HG03025 (cell line): ENCODE measurements at regions not wholly inside any gene's neighbourhood (a gene's known extent, or its start where the extent isn't known, plus 50 kb on each side); places are given as distances from the start of the nearest gene placed in this dataset.
"Not testable (repeated sequence)": the region's sequence is repeated elsewhere in the genome, so short reads cannot be mapped to it uniquely, and the experiment has no call there.

Experiments
- ATAC-seq: cut with Tn5 transposase; IDR thresholded peaks from one replicate; pipeline ENCODE4 v1.9.1; 2021; ENCODE audit warnings: mild to moderate bottlenecking, moderate library complexity; ENCODE audit not compliant: unreplicated experiment, low FRiP score

- ATAC-seq, result no peak
These were observed 428.5 kb downstream of the RPS24 start for GRCh38 chr10:78462176-78462575.

DNA sequence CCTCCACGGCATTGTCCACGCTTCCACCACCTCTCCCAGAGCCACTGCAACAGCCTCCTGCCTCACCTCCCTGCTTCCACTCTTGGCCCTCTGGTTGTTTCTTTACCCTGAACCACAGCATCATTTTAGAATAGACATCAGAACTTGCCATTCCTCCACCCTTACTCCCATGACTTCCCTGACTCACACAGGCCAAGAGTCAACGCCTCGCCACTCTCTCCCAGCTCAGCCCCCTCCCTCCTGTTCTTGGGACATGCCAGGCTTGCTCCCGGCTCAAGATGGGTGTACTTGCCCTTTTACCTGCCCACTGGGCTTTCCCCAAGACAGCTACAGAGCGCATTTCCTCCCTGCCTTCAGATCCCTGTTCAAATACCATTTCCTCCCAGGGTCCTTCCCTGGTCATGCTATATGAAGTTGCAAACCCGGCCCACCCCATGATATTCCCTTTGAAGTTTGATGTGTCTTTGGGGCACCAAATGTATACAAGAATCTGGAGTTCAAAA lies 429.1 kb downstream of the RPS24 start:
- no peak for ATAC-seq

DNA sequence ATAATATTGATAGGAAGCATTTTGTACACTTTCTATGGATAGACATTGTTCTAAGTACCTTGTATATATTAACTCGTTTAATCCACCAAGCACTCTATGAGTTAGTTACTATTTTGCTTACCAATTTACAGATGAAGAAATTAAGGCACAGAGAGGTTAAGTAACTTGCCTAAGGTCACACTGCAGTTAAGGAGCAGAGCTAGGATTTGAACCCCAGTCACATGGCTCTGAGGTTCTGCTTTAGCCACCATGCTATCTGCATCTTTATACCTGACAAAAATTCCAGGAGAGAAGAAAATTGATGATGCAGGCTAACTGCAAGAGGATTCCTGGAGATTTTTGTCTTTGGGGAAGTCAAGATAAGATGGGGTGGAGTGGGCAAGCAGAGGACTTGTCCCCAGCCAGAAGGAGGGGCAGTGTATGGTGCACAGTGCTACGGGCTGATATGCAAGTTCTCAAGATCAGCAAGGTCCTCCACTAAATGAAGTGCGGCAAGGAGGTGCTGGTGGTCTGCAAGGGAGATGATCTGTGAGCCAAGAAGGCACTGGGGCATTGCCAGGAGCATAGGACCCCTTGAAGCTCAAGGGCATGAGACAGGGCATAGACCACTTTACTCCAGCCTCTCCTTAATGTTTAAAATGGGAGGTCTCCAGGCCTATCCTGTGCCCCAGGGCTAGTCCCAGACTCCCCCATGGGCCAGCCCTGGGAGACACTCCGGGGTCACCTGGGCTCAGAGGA lies 430.6 kb downstream of the RPS24 start:
- no peak for ATAC-seq

- ATAC-seq, result no peak
These were observed 431.2 kb downstream of the RPS24 start for GRCh38 chr10:78464856-78465267.

DNA sequence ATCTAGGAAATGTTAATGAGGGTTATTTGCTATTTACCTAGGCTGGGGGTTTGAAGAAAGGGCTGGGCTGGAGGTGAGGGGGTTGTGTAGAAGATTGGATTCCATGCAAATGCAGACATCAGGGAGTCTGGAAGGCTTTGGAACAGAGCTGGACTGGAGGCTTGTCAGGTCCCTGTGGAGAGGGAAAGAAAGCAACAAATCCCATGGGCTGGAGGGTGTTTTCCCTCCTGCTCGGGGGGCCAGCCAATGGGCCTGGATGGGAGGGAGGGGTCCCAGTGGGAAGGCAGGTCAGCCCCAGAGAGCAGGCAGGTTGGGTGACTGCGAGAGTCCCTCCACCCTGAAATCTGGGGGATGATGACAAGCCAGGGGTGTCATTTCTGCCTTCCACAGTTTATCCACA lies 431.8 kb downstream of the RPS24 start:
- ATAC-seq, result no peak

DNA sequence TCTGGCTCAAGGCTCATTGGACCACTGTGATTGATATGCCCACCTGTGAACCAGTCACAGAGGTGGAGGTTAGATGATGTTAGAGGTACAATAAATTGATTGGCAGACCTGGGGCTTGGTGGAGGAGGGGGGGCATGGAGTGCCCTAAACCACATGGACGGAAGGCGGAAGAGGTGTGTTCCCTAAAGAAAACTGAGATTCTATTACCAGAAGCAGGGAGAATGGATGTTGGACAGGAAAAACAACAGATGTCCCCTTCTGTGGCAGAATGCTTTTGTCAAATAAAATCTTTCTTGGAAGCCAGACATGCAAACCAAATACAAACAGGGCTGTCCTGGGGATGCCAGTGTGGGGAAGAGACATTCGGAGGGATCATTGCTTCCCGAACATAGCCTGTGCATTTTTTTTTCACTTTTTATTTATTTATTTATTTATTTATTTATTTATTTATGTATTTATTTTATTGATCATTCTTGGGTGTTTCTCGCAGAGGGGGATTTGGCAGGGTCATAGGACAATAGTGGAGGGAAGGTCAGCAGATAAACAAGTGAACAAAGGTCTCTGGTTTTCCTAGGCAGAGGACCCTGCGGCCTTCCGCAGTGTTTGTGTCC lies 433.9 kb downstream of the RPS24 start:
- ATAC-seq, result no peak

- ATAC-seq, result not testable (repeated sequence)
These were observed 435.1 kb downstream of the RPS24 start for GRCh38 chr10:78468731-78469130.

DNA sequence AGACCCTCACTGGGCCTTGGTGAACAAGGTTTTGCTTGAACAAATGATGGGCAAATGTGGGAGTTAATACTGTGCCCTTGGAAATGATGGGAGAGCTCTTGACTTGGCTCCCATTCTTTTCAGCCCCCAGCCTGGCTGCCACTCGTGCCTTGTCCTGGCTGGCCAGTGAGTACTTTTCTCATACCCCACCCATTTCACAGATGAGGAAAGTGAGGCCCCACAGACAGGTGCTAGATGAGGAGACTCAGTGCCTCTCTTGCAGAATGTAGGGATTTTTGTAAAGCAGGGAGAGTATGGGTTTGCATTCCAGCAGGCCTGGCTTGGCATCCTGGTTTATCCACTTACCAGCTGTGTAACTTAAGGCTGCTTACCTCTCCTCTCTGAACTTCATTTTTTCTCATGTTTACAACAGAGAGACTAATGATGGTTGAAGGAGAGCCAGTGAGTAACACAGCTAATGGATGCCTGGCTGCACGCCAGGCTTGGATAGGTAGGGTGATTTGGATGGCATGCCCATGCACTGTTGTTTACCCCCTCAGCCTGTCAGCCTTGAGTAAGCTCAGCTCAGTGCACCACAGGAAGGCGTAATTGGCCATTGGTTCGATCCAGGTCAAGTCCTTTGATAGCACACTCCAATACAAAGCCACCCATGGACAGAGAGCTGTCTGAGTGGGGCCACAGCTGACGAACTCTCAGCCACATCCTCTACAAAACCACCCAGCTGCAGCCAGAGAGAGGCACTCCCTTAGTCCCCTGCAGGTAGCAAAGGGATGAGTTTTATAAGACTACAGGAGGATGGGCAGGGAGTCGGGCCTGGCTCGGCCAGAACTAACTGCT lies 436.8 kb downstream of the RPS24 start:
- no peak for ATAC-seq

DNA sequence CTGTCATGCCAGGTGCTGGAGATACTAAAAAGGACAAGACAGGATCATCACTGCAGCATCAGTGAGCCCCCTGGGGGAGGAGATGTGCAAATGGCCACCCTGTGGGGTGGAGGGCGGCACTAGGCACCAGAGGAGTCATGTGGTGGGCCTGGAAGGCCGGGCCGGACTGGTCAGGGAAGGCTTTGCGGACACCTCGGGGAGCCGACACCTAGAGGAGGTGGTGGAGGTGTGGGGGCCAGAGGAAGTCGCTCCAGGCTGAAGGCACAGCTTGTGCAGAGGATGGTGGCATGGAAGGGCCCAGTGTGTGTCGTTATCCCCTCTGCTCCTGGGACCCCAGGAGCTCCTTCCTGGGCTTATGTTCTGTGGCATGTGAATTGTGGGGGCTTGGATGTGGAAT lies 437.7 kb downstream of the RPS24 start:
- no peak for ATAC-seq

DNA sequence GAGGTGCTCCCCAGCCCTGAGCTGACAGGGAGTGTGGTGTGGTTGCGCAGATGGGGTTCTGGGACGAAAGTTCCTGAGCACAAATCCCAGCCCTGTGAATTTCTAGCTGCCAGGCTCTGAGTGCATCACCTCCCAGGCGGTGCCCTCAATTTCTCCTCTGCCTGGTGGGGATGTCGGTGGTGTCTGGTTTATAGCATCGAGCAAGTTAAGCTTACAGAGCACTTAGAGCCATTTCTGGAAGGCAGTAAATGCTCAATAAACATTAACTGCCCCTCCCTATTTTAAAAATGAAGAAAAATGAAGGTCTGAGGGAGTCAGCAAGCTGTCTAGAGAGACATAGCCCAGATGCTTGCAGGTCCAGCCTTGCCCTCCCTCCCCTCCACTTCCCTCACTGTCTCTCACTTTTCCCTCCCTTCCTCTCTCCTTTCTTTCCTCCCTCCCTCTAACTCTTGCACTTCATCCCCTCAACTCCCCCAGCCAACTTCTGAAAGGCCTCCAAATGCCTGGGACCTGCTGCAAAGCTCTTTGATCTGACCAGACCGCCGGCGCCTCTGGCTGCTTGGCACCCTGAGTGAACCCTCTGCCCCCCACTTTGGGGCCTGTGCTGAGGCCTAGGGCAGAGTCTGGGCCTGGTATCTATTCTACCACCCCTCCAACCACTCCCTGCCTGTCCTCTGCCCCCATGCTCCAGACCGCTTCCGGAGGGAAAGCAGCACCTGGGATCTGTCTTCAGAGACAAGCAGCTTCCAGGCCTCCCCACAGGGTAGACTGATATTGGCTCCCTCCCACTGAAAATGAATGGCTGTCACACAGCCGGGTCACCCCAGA lies 438.3 kb downstream of the RPS24 start:
- ATAC-seq, result no peak

DNA sequence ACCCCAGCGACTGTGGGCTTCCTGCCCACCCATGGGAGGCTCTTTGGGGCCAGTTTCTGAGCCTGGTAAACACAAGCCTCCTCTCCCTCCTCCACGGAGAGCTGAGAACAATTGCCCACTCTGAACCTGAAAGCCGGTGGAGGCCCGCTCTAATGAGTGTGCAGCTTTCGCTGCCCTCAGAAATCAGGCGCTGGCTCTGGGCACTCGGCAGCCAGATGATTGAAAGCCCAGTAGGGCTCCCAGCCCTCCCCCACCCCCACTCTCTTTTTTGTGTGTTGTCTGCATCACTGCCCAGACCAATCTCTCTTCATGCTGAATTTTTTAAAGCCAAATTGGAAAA lies 438.9 kb downstream of the RPS24 start:
- ATAC-seq, result no peak

DNA sequence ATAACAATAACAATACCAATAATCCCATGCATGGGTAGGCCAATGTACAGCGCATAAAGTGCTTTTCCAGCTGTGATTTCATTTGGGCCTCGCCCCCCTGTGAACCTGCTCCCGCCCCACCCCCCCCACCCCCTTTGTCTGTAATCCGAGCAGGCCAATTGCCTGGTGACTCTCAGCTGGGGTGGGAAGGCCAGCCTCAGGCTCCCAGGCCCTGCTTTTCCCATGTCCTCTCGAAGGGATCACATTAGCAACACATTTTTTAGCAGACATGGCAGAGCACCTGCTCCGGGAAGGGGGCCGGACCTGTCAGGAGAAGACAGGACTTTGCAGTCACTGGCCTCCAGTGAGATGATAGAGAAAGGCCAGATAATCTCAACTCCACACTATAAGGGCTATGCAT lies 439.3 kb downstream of the RPS24 start:
- no peak for ATAC-seq

- no peak for ATAC-seq
These were observed 441.1 kb downstream of the RPS24 start for GRCh38 chr10:78474743-78475142.

DNA sequence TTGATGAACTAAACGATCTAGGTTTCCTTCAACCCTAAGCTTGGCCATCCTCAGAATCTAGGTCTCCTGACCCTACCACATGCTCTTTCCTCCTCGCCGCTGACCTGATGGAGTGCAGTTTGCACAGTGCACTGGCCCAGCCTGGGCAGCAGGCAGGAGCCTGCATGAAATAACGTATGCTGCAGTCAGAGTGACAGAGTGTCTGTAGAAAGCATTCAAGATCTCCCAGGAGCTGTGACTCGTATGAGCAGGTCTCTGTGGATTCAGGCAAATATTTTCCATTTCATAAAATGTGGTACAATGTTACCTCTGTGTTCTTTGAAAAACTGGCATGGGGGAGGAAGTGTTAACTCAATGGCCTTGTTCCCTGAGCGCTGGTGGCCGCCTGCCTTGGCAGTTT lies 441.8 kb downstream of the RPS24 start:
- no peak for ATAC-seq

DNA sequence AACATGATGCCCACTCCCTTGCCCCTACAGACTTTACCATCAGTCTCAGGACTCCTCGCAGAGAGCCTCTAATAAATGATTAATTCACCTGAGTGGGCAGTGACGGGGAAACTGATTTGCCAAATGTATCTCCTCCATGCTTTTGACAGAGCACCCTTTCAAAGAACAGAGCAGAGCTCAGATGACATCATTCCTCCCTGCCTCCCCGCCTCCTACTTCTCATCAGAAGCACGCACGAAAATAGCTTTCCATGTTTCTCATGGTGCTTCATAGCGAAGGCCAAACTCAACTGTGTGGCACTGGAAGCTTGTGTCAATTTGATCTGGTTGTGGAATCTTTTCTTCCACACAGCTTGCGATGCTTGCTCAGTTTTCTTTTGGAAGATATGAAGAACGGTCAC lies 442.5 kb downstream of the RPS24 start:
- ATAC-seq, result no peak

DNA sequence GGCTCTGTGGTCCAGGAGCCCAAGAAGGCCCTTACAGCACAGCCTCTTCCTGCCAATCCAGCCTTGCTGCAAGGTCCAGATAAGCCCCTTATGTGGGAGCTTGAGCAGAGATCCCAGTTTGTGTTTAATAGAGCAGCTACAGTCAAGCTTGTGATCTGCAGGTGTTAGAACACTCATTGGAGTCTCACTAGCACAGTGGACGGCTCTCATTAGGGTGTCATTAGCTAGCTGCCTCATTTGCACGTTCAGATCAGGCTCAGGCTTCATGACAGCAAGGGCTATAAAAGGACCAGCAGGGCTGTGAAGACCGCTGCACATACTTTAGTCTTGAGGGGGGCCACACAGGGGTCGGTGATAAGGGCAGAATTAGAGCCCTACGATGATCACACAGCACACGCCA lies 443.2 kb downstream of the RPS24 start:
- no peak for ATAC-seq

- no peak for ATAC-seq
These were observed 445.3 kb downstream of the RPS24 start for GRCh38 chr10:78478919-78479318.

DNA sequence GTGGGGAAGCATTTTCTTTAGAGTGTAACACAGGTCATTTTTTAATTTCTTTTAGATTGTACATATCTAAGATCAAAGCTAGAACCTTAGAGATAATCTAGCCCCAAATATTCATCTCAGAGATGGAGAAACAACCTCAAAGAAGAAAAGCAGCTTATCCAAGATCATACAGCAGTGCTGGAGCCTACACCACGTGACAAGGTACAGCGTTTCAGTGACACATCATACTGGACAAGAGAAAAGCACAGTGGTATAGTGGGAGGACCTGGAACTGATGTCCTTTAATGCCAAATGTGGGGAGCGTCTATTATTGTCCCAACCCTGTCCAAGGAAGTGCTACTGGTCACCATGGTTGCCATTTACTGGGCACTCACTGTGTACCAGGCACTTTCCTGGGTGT lies 445.8 kb downstream of the RPS24 start:
- ATAC-seq, result no peak

DNA sequence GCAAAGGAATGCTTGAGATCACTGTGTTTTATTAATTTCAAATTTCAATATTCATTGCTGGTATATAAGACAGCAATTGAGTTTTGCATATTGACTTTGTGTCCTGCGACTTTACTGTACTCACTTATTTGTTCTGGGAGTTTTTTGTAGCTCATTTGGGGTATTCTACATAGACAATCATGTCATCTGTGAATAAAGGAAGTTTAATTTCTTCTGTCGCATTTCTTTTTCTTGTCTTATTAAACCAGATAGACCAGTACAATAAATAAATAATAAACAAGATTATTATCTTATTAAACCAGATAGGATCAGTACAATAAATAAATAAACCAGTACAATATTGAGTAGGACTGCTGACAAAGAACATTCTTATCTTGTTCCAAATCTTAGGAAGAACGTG lies 448.2 kb downstream of the RPS24 start:
- no peak for ATAC-seq

- no peak for ATAC-seq
These were observed 450.0 kb downstream of the RPS24 start for GRCh38 chr10:78483641-78484040.

DNA sequence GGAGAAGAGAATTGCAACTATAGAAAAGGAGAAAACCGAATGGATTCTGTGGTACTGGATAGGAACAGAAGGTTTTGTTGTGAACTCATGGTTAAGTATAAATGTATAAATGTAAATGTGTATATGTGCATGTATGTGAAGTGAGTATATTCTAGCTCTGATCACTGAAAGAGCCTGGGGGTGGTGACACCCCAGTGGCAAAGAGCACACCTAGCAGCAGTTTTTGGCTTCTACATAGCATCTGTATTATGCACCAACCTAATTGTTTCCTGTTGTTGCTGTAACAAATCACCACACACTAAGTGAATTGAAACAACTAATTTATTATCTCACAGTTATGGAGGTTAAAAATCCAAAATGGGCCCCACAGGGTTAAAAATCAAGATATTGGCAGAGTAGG lies 455.4 kb downstream of the RPS24 start:
- ATAC-seq, result no peak
